Left ventricle myocardium inferior (tissue), 1 donor: ENCODE measurements at regions not wholly inside any gene's neighbourhood (a gene's known extent, or its start where the extent isn't known, plus 50 kb on each side); places are given as distances from the start of the nearest gene placed in this dataset.

Experiments
- DNase-seq: peaks from one replicate; pipeline ENCODE4 v3.0.0-alpha.2; 2020
- H3K27ac ChIP-seq: fragments of 200-600 bp; replicated peaks from 2 replicates; pipeline ENCODE4 v1.8.0; 2021
- H3K27me3 ChIP-seq: fragments of 200-600 bp; 2 replicates; pipeline ENCODE4 v1.8.0; 2021; ENCODE audit warnings: low read depth
- H3K36me3 ChIP-seq: fragments of 200-600 bp; 2 replicates; pipeline ENCODE4 v1.8.0; 2021
- H3K4me1 ChIP-seq: fragments of 200-600 bp; 2 replicates; pipeline ENCODE4 v1.8.0; 2021
- H3K4me3 ChIP-seq: fragments of 200-600 bp; 2 replicates; pipeline ENCODE4 v1.8.0; 2021; ENCODE audit warnings: mild to moderate bottlenecking, moderate library complexity
- H3K9me3 ChIP-seq: fragments of 200-600 bp; replicated peaks from 2 replicates; pipeline ENCODE4 v1.8.0; 2021
- intact Hi-C: fragments of 100-400 bp; cut with micrococcal nuclease; formaldehyde crosslinking; loops from one replicate; pipeline ENCODE4 v1.11.0; 2022
- TF ChIP-seq, protein P1 (sequence below): fragments of 200-600 bp; IDR thresholded peaks from 2 replicates; pipeline ENCODE4 v1.8.0; 2021; ENCODE audit warnings: antibody characterized with exemption, mild to moderate bottlenecking, borderline replicate concordance
- donor health status: DM: no; HTN: yes; CAD: no; lungs with severe emphysema.

DNA sequence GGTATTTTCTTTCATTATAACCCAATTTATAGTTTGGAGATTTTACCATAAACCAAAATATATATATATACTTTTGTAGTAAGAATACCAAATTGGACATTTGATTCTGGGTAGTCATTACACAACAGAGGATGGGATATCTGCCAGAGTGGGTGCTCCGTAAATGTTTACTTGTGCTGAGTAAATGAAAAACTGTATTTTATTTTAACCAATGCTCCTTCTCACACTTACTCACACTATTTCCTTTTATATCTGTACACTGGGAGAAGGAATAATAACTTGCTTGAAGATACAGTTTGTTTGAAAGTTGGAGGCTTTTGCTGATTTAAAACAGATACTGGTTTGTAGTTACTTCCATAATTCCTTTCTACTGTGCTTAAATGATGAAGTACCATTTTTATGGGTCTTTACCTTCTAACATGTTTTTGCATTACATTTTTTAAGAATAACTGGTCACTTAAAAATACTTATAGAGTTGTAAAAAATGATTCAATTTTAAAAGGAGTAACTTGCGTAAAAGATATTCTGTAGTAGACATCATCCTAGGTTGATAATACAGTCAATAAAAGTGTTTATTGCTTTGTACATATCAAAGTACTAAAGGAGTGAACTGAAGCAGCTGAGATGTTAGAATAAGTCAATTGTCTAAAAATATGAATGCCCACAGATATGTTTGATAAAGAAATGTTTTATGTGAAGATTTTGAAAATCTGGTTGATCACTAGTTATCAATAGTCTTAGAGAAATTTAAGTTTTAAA is 411.7 kb downstream of the UTRN start:
- no peak overlapping the region for H3K4me3 ChIP-seq
- no peaks in the 10 kb centered on the region for H3K27me3 ChIP-seq
- H3K36me3 ChIP-seq, result peaks cover 25% of the 10 kb centered on the region
- TF ChIP-seq, protein P1, sequence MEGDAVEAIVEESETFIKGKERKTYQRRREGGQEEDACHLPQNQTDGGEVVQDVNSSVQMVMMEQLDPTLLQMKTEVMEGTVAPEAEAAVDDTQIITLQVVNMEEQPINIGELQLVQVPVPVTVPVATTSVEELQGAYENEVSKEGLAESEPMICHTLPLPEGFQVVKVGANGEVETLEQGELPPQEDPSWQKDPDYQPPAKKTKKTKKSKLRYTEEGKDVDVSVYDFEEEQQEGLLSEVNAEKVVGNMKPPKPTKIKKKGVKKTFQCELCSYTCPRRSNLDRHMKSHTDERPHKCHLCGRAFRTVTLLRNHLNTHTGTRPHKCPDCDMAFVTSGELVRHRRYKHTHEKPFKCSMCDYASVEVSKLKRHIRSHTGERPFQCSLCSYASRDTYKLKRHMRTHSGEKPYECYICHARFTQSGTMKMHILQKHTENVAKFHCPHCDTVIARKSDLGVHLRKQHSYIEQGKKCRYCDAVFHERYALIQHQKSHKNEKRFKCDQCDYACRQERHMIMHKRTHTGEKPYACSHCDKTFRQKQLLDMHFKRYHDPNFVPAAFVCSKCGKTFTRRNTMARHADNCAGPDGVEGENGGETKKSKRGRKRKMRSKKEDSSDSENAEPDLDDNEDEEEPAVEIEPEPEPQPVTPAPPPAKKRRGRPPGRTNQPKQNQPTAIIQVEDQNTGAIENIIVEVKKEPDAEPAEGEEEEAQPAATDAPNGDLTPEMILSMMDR, result no peak
- peaks cover 13% of the 10 kb centered on the region for H3K9me3 ChIP-seq
- H3K4me1 ChIP-seq, result no peaks in the 10 kb centered on the region
- no peak for DNase-seq
- no peak overlapping the region for H3K27ac ChIP-seq
- intact Hi-C loops, result no loop called here

DNA sequence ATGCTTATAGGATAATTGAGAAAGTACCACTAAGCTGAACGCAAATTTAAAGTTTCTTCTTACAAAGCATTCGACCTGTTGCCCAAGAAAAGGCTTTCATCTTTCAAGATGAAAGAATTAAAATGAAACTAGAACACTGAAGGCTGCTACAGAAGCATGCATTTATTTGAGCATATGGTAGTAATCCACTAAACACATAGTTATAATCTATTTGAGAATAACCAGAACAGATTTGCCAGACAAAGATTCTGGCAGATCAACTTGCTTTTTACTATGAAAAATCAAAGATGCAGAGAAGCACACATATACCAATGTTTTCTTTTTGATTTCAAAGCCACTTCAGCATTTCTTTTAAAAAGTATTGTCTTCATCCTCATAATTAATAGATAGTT is 412.2 kb downstream of the UTRN start:
- Histone ChIP-seq H3K27me3 (no peaks in the 10 kb centered on the region), H3K4me1 (no peaks in the 10 kb centered on the region), H3K36me3 (peaks cover 20% of the 10 kb centered on the region), H3K27ac (no peak overlapping the region), H3K4me3 (no peak overlapping the region), H3K9me3 (peaks cover 7% of the 10 kb centered on the region)
- intact Hi-C loops, result no loop called here
- TF ChIP-seq, protein P1, result no peak
- DNase-seq, result no peak

DNA sequence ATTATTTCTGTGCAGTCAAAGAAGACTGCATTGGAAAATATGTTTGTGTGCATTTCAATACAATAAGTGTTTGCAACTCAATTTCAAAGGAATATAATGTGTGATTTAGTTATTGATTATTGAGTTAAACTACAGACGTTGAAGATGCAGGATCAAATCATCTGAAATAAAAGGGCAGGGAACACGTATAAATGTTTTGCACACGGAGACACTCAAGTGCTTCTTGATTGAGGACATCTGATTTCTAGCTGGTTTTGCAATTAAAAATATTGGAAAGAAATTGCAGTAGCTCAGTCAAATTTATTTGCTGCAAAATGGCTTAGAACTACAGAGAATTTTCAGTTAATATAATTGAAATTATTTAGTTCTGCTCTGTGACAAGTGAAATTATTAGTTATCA is 412.7 kb downstream of the UTRN start:
- intact Hi-C loops, result no loop called here
- H3K27me3 ChIP-seq, result no peaks in the 10 kb centered on the region
- no peak for DNase-seq
- TF ChIP-seq, protein P1, result no peak
- no peak overlapping the region for H3K4me3 ChIP-seq
- no peak overlapping the region for H3K27ac ChIP-seq
- H3K36me3 ChIP-seq, result peaks cover 19% of the 10 kb centered on the region
- peaks cover 4% of the 10 kb centered on the region for H3K9me3 ChIP-seq
- no peaks in the 10 kb centered on the region for H3K4me1 ChIP-seq

DNA sequence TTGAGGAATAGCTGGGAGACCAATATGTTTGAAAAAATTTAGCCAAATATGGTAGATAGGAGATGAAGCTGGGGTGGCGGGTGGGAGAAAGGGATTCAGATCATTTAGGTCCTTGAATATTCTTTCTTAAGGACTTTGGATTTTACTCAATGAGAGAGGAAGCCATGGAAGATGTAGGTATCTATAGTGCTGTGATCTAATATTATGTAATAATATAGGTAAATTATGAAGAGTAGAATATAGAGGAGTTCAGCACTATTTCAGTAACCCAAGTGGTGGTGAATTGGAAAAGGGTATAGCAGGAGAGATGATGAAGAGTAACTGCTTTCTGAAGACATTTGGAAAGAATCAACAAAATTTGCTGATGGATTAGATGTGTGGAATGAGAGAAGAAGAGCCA is 417.6 kb downstream of the UTRN start:
- no peaks in the 10 kb centered on the region for H3K9me3 ChIP-seq
- intact Hi-C loops, result no loop called here
- peaks cover 38% of the 10 kb centered on the region for H3K36me3 ChIP-seq
- no peak overlapping the region for H3K4me3 ChIP-seq
- TF ChIP-seq, protein P1, result no peak
- no peaks in the 10 kb centered on the region for H3K4me1 ChIP-seq
- no peak overlapping the region for H3K27ac ChIP-seq
- no peak for DNase-seq
- H3K27me3 ChIP-seq, result no peaks in the 10 kb centered on the region

DNA sequence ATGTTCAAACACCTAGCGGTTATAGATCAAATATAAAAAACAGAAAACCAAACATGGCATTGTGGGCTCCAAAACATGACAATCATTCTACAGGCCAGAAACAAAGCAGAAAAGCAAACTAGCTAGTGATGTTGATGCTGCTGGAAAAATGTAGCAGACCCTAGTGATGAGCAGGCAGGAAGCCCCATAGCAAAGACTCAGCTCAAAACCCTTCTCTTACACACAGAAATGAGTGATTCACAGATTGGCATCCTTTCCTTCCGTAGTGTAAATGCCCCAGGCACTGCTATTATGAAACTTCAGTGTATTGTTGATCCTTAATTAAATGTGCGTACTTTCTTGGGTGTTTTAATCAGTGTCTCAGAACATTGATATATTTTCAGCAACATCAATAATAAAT is 425.1 kb downstream of the UTRN start:
- no peak for DNase-seq
- H3K27ac ChIP-seq, result no peak overlapping the region
- H3K4me3 ChIP-seq, result no peak overlapping the region
- TF ChIP-seq, protein P1, result no peak
- no peaks in the 10 kb centered on the region for H3K27me3 ChIP-seq
- H3K36me3 ChIP-seq, result peaks cover 12% of the 10 kb centered on the region
- no peaks in the 10 kb centered on the region for H3K9me3 ChIP-seq
- intact Hi-C loops, result no loop called here
- peaks cover 6% of the 10 kb centered on the region for H3K4me1 ChIP-seq
